GM18867 (cell line): ENCODE measurements at regions not wholly inside any gene's neighbourhood (a gene's known extent, or its start where the extent isn't known, plus 50 kb on each side); places are given as distances from the start of the nearest gene placed in this dataset.
"Not testable (repeated sequence)": the region's sequence is repeated elsewhere in the genome, so short reads cannot be mapped to it uniquely, and the experiment has no call there.

Experiments used
- ATAC-seq: cut with Tn5 transposase; IDR thresholded peaks from one replicate; pipeline ENCODE4 v1.9.1; 2021; ENCODE audit warnings: mild to moderate bottlenecking, moderate library complexity; ENCODE audit not compliant: unreplicated experiment

DNA sequence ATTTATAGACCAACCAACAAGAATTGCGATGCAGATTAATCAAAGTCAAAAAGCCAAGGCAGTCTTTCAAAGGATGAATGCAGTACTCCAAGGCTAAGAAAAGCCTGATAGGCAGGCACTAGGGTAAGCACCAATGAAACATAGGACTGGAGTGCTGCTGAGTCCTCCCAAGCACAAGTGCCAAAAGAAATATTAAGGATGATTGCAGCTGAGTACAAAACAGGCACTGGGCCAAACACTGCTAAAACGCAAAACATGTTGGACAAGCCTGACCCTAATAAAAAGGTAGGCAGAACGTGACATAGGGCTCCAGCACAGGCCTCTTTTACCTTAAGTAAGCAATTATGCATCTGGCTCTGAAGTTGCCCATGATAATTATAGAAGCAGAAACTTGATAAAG lies 160.1 kb upstream of the LRP1B start:
- no peak for ATAC-seq

DNA sequence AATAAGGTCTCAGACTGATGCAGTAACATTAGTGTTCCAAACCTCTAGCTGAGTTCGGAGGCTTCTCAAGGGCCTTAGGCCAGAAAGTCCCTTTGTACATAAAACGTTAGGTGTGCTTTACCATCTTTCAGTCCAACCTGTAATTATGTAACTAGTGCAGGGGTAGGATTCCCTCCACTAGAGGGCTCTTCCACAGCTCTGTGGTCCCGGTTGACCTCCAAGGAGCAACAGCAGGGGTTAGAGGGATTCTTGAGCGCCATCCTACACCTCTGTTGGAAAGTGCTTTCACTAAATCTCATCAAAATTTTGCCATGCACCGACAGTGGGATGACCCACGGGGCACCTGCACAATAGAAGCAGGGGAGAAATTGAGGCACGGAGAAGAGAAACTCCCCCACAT lies 155.8 kb upstream of the LRP1B start:
- peak; percentile 85 for ATAC-seq

DNA sequence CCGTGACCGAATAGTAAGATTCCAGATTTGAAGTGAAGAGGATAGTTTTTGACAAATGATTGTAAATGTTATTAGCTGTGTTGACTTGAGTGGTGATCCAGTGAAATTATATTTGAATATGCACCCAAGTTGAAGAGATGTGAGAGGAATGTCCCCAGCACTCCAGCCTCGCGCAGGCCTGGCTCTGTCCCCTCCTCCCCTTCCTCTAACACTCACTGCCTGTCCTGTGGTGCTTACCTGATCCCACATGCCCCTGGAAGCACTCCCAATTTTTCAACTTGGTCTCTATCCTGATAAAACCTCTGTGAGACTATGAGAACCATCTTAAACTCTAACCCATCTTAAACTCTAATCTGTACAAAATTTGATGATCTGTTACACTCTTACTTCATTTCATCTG lies 154.7 kb upstream of the LRP1B start:
- ATAC-seq: no peak

DNA sequence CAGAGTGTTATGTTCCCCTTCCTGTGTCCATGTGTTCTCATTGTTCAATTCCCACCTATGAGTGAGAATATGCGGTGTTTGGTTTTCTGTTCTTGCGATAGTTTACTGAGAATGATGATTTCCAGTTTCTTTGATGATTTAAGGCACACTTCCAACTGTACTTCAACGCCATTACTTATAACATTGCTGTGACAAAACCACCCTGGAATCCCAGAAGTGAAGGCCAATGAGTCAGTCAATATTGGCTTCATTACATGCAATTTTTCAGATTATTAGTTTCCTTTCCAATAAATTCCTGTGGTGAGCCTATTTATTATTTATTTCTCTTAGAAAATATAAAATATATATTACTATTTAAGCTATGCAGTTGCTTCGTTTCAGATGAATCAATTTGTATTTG lies 153.5 kb upstream of the LRP1B start:
- ATAC-seq: not testable (repeated sequence)

DNA sequence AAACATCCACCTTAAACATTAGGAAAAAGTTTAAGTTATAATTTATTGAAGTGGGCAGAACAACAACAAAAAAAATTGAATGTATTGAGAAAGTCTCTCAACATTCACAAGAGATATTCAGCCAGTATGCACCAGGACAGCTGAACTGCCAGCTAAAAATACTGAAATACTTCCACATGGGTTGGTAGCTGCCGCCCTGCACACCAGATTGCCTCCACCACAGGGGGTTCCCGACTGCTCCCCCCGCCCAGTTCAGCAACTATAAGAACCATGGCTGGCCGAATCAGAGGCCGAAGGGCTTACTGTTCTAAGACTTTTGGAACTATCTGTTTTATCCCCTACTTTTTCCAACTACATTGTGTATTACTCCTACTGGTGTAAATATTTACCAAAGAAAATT lies 150.0 kb upstream of the LRP1B start:
- no peak for ATAC-seq

DNA sequence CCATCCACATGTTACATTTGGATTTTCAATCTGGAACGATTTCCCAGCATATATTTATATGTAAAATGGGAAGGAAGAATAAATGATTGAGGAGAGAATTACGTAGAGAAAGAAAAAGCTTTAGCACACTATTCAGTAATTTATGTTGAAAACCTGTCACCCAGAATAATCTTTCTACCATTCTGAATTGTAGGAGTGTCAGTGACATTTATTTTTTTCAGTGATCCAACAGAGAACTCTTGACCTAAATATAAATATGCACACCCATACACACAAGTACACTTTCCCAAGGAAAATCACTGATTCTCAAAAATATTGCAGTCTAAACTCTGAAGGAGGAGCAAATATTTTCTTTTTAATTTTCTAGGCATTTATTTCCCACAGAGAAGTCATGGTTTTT lies 140.2 kb upstream of the LRP1B start:
- no peak for ATAC-seq

DNA sequence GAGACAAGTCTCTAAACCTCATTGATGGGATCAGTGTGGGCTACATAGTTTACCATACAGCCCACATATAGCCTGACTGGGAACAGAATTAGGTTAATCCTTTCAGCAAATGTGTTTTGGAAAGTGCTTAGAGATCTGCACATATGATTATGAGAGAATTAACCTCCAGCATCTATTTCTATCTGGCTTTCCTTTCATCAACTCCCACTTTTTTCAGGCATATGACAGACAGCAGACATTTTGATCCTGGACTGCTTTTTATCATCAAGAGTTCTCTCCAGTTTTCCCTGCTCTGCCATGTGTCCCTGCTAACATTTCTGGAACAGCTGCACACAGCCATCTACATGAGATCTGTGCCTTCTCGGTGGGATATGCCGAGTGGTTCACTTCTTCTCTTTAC lies 139.5 kb upstream of the LRP1B start:
- no peak for ATAC-seq

DNA sequence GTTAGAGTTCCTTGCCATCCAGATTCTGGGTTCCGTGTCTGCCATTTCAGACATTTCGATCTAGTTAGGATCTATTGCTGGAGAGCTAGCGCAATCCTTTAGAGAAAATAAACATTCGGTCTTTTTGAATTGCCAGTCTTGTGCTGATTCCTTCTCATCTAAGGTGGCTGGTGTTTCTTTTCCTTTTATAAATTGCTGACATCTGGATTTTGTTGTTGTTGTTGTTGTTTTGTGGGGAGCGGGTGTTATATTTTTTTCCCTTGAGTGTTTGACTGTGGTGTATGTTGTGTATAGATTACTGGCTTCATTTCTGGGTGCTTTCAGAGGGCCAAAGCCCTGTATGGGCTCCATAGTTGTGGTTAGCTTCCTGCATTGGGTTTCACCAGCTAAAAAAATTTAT lies 128.5 kb upstream of the LRP1B start:
- no peak for ATAC-seq

DNA sequence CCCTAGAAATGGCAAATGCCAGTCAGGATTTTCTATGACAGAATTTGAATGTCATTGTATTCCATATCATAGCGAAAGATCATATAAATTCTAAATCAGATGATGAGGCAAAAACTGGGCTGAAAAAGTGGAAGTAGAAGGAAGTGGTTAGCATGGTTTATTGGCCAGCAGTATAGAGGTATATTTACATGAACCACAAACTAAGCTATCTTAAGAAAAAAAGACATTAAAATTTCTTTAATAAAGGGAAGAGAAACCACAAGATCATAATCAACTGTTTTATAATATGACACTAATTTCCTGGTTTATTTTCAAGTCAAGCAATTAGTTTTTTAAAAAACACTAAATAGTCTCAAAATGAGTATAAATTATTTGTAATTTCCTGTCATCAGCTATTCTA lies 123.2 kb upstream of the LRP1B start:
- ATAC-seq: no peak

DNA sequence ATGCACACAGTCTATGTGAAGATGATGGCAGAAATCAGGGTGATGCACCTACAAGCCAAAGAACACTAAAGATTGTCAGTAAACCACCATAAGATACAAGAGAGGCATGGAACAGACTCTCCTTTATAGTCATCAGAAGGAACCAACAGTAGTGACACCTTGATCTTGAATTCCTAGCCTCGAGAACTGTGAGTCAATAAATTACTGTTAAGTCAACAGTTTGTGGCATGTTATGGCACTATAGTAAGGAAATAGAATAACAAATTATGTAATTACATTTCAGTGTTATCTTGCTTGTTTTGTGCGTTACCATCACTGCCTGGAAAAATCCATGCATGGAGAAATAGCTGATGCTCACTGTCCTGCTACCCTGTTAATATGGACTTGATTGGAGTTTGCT lies 110.2 kb upstream of the LRP1B start:
- ATAC-seq: no peak

DNA sequence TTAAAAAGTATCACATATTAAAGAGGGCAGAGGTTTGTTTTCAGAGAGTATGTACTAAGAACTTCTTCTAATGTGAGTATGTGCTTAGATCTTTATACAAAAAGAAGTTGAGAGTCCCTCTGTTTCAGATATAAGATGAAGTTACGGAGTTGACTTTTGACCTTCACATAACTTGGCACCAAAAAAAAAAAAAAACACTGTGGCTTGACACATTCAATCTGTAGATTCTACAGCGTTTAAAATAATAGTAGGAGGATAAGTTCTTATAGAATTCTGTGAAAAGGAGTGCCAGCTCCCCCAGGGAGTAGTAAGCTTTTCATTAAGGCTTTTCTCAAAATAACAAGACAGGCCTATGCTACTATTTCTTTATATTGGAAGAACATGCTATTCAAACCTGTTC lies 105.4 kb upstream of the LRP1B start:
- ATAC-seq: no peak

DNA sequence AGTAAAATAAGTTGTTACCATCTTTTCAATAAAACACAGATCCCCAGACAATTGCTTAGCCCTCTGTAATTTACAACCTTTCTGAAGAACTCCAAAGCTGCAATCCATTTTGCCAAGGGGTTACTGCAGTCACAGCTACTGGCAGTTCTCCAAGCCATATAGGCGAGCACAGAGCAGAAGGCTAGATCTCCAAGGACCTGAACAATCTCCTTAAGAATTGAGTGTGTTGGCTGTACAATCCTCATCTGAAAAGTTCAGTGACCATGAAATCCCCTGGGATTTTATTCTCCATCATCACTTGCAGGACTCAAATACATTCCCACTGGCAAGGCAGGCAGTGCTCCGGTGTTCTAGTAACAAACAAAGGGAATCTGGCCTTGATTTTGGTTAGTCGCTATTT lies 103.9 kb upstream of the LRP1B start:
- no peak for ATAC-seq

DNA sequence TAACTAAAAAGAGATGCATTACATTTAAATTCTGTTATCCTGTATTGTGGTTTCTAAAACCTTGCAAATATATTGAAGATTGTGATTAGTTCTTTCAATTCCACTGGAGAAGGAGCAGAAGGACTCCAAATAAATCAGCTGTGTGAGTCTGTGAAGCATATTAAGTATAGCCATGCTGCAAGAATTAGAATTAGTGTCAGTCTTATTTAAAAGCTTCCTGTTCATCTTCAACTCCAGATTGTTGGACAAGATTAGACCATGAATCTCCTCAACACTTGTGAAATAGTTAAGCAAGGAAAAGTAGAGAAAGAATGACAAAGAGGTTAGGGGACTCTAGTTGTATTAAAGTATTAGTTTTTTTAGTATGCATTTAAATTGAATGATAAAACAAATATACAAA lies 92.5 kb upstream of the LRP1B start:
- no peak for ATAC-seq

DNA sequence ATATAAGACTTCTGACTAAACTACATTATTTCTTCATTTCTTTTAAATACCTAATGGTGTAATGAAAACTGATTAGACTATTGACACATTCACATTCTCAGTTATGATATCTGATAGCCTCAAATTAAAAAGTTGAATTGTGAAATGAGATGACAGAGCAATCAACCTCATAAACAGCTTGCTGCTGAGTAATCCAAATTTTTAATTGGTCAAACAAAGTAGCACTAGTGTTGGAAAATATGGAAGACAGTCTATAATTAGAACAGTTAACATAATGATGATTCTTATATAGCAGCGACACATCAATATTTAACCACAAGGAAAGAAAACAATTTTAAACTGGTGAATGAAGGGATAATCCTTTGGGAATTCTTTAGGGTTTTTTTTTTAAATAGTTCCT lies 91.9 kb upstream of the LRP1B start:
- ATAC-seq: no peak

DNA sequence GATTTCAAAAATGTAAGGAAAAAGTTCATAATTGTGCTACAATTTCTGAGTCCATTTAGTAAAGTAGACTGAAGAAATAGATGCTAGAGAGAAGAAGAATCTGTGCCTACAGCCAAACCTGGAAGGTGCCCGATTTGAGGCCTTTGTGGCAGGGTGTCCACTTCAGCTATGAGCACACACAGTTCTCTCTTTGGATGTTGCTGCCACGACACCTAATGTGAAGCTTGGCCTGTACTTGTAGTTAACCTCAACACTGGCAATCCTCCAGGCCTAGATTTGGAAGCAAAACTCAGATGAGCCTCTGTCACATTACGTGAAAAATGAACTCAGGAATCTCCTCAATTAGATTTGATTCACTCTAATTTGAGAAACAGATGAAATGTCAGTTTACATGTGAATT lies 90.1 kb upstream of the LRP1B start:
- no peak for ATAC-seq

DNA sequence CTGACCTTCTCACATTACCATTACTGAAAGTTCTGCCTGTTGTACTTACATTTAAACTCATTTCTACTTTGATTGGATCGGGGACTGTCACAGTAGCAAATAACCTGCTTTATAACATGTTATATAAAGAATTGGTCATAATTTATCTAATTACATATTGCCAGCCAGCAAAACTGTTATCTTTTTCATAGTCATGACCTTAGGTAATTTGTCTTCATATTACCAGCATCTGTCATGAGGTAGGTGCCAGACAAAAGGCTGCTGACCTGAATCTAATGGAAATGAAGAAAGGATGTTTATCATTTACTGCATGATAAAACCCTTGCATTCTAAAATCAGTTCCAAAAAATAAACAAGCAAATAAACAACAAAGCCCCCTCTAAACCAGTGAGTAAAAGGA lies 89.4 kb upstream of the LRP1B start:
- no peak for ATAC-seq

DNA sequence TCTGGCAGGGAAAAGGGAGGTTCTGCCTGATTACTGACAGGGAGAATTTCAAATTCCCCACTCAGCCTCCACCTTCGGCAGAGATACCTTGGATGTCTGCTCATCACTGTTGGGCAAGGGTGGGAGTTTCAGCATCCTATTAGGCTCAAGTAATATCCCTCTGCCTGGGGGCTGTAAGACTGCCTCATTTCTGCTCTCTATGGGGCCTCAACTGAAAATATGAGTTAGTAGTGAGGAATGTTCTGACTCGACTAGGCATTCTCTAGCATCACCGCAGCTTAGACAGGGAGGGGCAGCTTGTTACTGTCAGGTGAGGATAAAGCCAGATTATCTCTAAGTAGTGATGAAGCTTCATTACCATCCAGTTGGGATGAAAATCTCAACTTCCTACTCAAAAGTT lies 87.7 kb upstream of the LRP1B start:
- ATAC-seq: no peak

DNA sequence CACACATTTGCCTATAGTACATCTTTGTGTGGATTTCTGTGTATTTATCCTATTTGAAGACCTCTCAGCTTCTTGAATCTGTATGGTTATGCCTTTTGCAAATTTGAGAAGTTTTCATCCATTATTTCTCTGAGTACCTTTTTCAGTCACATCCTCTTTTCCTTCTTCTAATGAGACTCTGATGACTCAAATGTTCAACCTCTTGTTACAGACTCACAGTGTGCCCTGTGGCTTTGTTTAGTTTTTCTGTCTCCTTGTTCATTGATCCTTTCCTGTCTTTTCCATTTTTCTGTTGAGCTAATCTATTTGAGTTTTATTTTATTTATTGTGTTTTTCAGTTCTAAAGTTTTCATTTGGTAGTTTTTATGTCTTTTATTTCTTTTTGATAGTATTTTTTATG lies 87.0 kb upstream of the LRP1B start:
- ATAC-seq: no peak

DNA sequence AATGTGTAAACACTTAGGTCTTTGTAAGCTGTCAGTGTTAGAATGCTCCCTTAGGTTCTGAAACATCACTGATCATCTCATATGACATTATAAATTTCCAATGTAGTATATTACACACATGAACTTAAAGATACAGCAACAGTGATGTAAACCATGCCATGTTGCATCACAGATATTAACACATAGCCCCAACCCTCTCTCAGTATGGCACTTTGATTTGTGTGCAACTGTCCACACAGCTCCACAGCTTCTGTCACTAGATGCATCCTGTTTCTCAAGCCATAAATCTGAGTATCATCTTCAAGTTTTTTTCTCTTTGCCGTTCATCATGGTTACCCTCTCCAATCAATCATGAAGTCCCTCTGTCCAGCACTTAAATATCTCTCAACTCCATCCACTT lies 69.2 kb upstream of the LRP1B start:
- no peak for ATAC-seq

DNA sequence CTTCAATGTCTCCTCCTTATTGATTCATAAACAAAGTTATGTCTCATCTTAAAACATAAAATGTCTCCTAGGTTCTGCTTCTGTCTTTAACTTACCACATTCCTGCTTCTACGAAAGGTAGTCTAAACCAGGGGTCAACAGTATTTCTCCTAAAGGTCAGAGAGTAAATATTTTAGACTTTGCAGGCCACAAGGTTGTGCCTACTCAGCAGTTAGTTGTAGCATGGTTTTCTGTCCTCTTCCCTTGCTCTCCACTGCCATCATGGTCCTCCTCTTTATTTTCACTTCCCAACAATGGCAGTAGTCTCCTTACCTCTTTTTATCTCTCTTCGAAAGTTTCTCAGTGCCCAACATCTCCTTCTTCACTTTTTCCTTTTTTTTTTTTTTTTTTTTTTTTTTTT lies 68.3 kb upstream of the LRP1B start:
- ATAC-seq: no peak

DNA sequence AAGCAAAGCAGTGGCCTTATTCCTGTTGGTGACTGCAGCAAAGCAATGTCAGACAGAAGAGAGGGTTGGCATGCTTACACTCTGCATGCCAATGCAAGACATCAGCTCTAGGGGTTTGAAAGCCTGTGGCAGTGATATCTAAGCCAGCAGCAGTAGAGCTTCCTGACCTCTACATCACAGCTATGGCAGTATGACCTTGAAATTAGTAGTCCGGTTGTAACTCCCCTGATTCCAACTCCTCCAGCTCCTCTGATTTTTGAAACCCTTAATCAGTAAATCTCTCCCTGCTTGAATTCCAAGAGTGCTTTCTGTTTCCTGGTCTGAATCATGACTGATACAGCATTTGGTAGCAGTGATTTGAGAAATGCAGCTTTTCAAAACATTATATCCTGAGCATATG lies 60.0 kb upstream of the LRP1B start:
- ATAC-seq: no peak

DNA sequence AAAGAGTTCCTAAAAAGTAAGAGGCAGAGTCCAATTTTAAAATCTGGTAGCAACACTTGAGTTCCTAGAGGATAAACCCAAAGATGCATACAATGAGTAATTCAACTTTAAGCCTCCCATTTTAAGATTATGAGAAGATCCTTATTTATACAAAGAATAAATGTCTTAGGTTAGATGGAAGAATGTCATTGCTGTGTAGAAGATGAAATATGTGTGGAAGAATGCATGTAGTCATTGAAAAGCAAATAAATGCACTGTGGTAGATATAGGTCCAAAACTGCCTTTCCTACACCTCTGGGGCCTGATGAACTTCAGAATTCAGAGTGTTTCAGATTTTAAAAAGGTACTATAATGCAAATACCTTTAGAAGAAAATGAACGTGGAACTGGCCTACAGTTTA lies 58.7 kb upstream of the LRP1B start:
- ATAC-seq: no peak

DNA sequence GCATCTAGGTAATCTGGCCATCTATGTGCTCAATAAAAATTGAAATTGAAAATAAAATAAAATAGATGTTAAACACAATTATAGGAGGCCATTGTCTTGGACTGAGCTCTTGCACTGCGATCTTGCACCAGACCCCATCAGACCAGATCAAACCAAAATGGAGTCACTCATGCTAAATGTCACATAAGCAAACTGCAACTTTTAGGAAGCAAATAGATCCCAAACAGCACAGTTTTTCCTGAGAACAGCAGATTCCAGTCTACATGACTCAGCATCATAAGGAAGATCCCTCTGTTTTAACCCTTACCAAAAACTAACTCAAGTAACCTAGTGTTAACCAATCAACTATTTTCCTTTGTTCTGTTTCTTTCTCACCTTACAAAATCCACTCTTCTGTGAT lies 57.7 kb upstream of the LRP1B start:
- no peak for ATAC-seq

DNA sequence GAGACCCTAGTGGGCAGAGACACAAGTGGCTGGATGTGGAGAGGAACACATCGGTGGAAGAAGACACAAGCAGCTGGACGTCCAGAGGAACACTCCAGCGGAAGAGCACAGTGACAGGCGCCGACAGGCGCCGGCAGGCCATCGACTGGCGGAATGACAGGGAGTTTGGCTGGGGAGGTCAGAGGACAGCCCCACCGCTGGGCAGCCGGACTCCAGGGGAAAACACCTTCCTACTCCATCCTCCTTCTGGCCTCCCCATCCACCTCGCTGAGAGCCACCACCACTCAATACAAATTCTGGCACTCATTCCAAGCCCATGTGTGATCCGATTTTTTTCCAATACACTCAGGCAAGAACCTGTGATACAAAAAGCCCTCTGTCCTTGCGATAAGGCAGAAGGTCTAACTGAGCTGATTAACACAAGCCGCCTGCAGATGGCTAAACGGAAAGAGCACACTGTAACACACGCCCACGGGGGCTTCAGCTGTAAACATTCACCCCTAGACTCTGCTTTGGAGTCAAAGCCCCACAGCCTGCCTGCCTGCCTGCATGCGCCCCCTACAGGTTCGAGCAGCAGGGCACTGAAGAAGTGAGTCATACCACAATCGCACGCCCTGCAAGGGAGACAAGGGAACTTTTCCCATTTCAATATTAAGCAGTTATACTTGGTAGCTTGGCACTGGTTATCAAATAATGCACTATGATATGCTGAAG lies 50.2 kb upstream of the LRP1B start:
- peak; percentile 35 for ATAC-seq
